A204.1 (cell line): ENCODE measurements at regions not wholly inside any gene's neighbourhood (a gene's known extent, or its start where the extent isn't known, plus 50 kb on each side); places are given as distances from the start of the nearest gene placed in this dataset.

Experiments
- FAIRE-seq: peaks from 2 replicates; lab custom pipeline; 2012; peaks lifted over from hg19 to GRCh38; lab: Jason Lieb, UNC

GRCh38 chr2:51720826-51721225 is 688.9 kb upstream of the NRXN1 start:
- FAIRE-seq, result no peak

- no peak for FAIRE-seq
These were observed 686.9 kb upstream of the NRXN1 start for GRCh38 chr2:51718881-51719280.

GRCh38 chr2:51717312-51717711 is 685.4 kb upstream of the NRXN1 start:
- no peak for FAIRE-seq

GRCh38 chr2:51711766-51712165 is 679.8 kb upstream of the NRXN1 start:
- no peak for FAIRE-seq

GRCh38 chr2:51710222-51710621 is 678.3 kb upstream of the NRXN1 start:
- no peak for FAIRE-seq

- FAIRE-seq, result no peak
These were observed 675.7 kb upstream of the NRXN1 start for GRCh38 chr2:51707625-51708024.

- no peak for FAIRE-seq
These were observed 674.3 kb upstream of the NRXN1 start for GRCh38 chr2:51706220-51706619.

- no peak for FAIRE-seq
These were observed 673.5 kb upstream of the NRXN1 start for GRCh38 chr2:51705417-51705816.

GRCh38 chr2:51698021-51698420 is 666.1 kb upstream of the NRXN1 start:
- FAIRE-seq, result no peak

GRCh38 chr2:51697095-51697494 is 665.2 kb upstream of the NRXN1 start:
- no peak for FAIRE-seq

- FAIRE-seq, result no peak
These were observed 663.6 kb upstream of the NRXN1 start for GRCh38 chr2:51695531-51695930.

- FAIRE-seq, result no peak
These were observed 661.7 kb upstream of the NRXN1 start for GRCh38 chr2:51693640-51694039.

- no peak for FAIRE-seq
These were observed 649.9 kb upstream of the NRXN1 start for GRCh38 chr2:51681854-51682253.

GRCh38 chr2:51673628-51674027 is 641.7 kb upstream of the NRXN1 start:
- no peak for FAIRE-seq

GRCh38 chr2:51667679-51668078 is 635.7 kb upstream of the NRXN1 start:
- no peak for FAIRE-seq

GRCh38 chr2:51662187-51662586 is 630.3 kb upstream of the NRXN1 start:
- no peak for FAIRE-seq

- no peak for FAIRE-seq
These were observed 625.9 kb upstream of the NRXN1 start for GRCh38 chr2:51657849-51658248.

GRCh38 chr2:51650769-51651168 is 618.8 kb upstream of the NRXN1 start:
- no peak for FAIRE-seq

GRCh38 chr2:51649366-51649765 is 617.4 kb upstream of the NRXN1 start:
- FAIRE-seq, result no peak

- no peak for FAIRE-seq
These were observed 606.9 kb upstream of the NRXN1 start for GRCh38 chr2:51638811-51639210.

- FAIRE-seq, result no peak
These were observed 601.1 kb upstream of the NRXN1 start for GRCh38 chr2:51633073-51633472.

GRCh38 chr2:51629406-51629805 is 597.5 kb upstream of the NRXN1 start:
- FAIRE-seq, result no peak

GRCh38 chr2:51628917-51629316 is 597.0 kb upstream of the NRXN1 start:
- no peak for FAIRE-seq

GRCh38 chr2:51624995-51625394 is 593.1 kb upstream of the NRXN1 start:
- no peak for FAIRE-seq

GRCh38 chr2:51620796-51621195 is 588.9 kb upstream of the NRXN1 start:
- no peak for FAIRE-seq
